HG03432 (cell line): ENCODE measurements at regions not wholly inside any gene's neighbourhood (a gene's known extent, or its start where the extent isn't known, plus 50 kb on each side); places are given as distances from the start of the nearest gene placed in this dataset.

Experiments
- ATAC-seq: cut with Tn5 transposase; IDR thresholded peaks from one replicate; pipeline ENCODE4 v1.9.1; 2021; ENCODE audit warnings: mild to moderate bottlenecking, moderate library complexity; ENCODE audit not compliant: unreplicated experiment

DNA sequence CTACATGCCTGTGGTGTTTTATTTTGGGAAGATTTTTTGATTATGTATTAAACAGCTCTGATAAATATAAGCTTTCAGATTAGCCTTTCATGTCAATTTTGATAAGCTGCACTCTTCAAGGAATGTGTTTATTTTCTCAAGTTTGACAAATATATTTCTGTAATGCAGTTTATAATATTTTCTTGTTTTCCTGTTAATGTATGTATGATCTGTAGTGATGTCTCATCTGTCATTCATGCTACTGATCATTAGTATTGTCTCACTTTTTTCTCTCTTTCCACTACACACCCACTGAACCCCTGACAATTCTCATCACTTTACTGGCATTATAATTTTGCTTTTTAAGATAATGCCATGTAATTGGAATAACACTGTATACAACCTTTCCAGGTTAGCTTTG is 100.9 kb downstream of the TMEM18 start:
- ATAC-seq: no peak

DNA sequence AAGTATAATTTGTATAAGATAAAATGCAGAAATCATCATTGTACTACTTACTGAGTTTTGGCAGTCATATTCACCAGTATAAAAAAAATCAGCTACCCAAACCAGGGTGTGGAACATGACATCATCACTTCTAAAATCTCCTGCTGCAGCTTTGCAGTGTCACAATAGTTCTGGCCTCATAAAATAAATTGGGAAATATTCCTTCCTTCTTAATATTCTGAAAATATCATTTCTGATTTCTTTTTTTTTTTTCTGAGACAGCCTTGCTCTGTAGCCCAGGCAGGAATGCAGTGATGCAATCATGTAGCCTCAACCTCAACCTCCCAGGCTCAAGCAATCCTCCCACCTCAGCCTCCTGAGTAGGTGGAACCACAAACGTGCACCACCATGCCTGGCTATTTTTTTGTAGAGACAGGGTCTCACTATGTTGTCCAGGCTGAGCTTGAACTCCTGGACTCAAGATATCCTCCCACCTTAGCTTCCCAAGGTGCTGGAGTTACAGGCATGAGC is 101.4 kb downstream of the TMEM18 start:
- no peak for ATAC-seq

GRCh38 chr2:575030-575726 is 102.0 kb downstream of the TMEM18 start:
- ATAC-seq: no peak

DNA sequence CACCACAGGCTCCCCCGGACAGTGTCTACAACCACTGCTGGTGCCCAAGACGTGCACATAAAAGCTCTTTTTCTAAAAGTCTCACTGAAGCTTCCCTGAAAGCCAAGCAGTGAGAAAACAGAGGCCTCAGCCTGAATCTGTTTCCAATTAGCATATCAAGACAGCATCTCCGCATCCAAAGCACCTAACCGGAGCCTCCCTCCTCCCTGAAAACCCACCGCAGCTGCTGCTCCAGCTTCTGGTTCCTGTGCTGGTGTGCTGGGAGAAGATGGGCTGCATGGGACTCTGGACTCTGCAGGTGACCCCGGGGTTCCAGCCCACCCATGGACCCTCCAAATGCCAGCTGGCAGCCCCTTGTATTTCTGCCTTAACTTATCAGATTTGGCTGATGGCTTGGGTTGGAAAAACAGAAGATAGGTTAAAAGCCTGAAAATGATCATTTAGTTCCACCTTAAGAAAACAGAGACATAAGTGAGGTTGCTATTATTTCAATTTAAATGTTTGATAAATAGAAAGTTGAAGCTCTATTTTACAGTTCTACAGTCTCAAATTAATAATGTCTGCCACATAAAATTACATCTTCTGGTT is 103.3 kb downstream of the TMEM18 start:
- ATAC-seq: no peak

DNA sequence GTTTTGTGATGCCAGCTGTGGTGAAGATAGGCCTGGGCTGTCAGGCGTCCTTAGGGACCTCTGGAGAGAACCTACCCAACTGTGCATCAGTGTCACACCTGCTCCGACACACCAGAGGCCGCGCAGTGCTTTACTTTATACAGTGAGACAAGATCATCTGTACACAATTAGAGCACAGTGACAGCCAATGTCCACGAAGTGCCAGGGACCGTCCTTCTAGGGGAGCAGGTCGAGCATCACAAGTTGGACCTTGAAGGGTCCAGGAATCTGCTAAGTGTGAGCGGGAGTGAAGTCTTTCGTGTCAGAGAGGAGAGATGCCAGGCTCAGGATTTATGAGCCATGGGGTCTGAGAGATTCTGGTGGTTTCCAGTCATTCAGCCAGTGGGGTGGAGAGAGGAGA is 104.2 kb downstream of the TMEM18 start:
- no peak for ATAC-seq

GRCh38 chr2:569681-570080 is 107.5 kb downstream of the TMEM18 start:
- no peak for ATAC-seq

- no peak for ATAC-seq
These were observed 108.5 kb downstream of the TMEM18 start for GRCh38 chr2:568639-569235.

DNA sequence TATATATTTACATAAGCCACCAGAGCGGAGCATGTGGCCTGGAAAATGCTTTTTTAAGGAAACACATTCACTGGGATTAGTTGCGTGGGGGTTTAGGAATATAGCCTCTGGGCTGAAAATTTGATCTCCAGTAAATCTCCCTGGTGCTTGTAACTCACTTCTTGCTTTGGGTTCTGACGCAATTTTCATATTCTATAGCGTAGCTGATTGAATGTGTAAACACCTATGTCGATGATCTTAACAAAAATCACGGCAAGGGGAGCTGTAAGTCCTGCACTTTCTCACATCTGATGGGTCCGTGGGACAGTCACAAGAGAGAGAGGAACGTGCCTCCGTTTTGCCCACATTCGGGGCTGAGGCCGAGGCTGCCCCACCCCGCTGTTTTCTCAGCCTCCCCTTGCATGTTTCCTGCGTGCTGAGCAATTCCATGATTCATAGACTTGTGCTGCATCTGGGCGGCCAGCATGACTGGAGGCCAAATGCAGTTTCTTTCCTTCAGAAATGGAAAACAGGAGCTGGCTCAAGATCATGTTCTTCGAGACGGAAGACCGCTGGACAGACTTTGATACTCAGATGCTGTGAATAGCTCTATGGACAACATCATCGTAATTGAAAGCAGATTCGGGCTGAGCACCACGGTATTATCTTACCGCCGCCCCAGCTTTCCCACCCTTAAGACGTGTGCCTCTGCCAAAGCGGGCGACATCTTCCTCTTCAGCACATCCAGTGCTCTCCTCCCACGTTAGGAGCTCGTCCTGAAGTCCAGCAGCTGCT is 109.2 kb downstream of the TMEM18 start:
- ATAC-seq: no peak

DNA sequence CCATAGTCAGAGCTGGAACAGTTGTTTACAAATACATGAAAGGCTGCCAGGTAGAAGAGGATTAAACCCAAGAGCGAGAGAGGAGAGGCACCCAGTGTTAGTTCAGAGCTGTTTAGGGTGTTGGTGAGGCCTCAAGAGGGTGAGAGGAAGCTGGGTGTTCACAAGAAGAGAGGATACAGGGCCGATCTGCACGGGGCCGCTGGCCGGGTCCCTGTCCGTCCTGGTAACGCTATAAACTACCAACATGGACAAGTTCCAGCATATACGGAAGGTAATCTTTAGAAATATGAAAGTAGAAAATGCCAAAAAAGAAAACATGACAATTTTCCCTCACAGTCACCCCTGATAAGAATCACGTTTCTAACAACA is 109.7 kb downstream of the TMEM18 start:
- ATAC-seq: no peak

GRCh38 chr2:566379-567313 is 110.6 kb downstream of the TMEM18 start:
- no peak for ATAC-seq

- no peak for ATAC-seq
These were observed 112.6 kb downstream of the TMEM18 start for GRCh38 chr2:564471-565181.

DNA sequence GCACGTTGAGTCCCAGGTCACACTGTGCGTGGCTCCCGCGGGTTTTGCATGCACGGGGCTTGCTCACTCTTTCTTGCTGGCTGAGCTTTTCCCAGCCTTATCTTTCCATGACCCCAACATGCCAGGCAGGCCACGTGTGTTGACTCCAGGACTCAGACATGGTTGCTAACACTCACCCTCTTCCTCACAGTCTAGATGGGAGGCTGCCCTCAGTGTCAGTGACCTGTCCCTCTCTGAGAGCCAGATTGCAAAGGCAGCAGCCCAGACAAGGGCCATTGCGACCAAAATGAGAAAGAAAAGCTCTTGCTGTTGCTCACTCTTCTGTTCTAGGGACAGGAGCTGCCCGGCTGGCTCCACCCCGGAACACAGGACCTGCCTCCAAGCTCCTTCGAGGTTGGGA is 113.7 kb downstream of the TMEM18 start:
- ATAC-seq: no peak

- no peak for ATAC-seq
These were observed 114.5 kb downstream of the TMEM18 start for GRCh38 chr2:562391-563364.

- ATAC-seq: no peak
These were observed 118.3 kb downstream of the TMEM18 start for GRCh38 chr2:558879-559278.

GRCh38 chr2:558302-558642 is 118.9 kb downstream of the TMEM18 start:
- no peak for ATAC-seq

DNA sequence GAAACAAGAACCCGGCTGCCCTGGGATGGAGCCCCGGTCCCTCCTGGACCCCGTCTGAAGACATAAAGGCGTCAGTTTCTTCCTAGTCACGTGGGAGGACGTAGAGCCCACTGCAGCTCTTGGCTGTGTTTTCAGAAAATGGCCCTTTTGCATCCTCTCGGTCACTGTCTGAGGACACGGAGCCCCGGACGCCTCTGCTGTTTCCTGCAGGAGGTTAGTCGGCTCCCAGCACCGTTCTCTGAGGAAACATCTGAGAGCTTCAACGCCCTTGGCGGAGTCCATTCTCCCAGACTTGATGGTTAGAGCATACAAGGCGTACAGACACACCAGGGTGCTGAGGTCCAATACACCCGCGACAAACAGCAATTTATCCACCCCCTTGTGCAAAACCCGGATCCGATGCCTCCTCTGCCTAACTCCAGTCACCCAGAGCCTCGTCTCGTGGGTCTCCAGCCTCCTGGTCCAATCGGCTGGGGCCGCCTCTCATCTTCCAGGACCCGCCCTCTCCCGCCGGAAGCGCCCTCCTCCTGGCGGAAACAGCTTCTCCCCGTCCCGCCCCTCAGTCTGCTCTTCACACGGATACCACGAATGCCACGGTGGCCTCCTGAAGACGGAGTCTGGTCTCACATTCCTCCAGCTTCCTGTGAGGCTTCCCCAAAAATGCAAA is 119.4 kb downstream of the TMEM18 start:
- no peak for ATAC-seq

- no peak for ATAC-seq
These were observed 120.7 kb downstream of the TMEM18 start for GRCh38 chr2:556485-556884.

GRCh38 chr2:555164-555922 is 121.9 kb downstream of the TMEM18 start:
- no peak for ATAC-seq
